Muscle layer of colon (tissue), 2 donors: ENCODE measurements at regions not wholly inside any gene's neighbourhood (a gene's known extent, or its start where the extent isn't known, plus 50 kb on each side); places are given as distances from the start of the nearest gene placed in this dataset.
"Not testable (repeated sequence)": the region's sequence is repeated elsewhere in the genome, so short reads cannot be mapped to it uniquely, and the experiment has no call there.

Experiments
- H3K27ac ChIP-seq: one replicate; pipeline ENCODE4 v1.7.0; 2013; ENCODE audit warnings: low read depth, mild to moderate bottlenecking, low read length, moderate library complexity
- H3K27me3 ChIP-seq, 2 donors: one replicate each; pipeline ENCODE4 v1.7.0; 2013; ENCODE audit warnings: low read length in 2 of 2, mild to moderate bottlenecking in 2 of 2; ENCODE audit not compliant: insufficient read depth in 2 of 2, control insufficient read depth in 1 of 2
- H3K36me3 ChIP-seq: one replicate; pipeline ENCODE4 v1.7.0; 2013; ENCODE audit warnings: mild to moderate bottlenecking, low read length; ENCODE audit not compliant: insufficient read depth
- H3K4me1 ChIP-seq: one replicate; pipeline ENCODE4 v1.7.0; 2013; ENCODE audit warnings: mild to moderate bottlenecking, low read length; ENCODE audit not compliant: insufficient read depth
- H3K4me3 ChIP-seq, 2 donors: one replicate each; pipeline ENCODE4 v1.7.0; 2013; ENCODE audit warnings: low read length in 2 of 2, low read depth in 1 of 2, mild to moderate bottlenecking in 1 of 2, moderate library complexity in 1 of 2
- H3K9ac ChIP-seq: one replicate; pipeline ENCODE4 v1.7.0; 2013; ENCODE audit warnings: low read length
- H3K9me3 ChIP-seq: one replicate; pipeline ENCODE4 v1.7.0; 2013; ENCODE audit warnings: mild to moderate bottlenecking, low read length
- donor health status: abdominal sarcoma.
- donor health status: Adenocarcinoma of cecum.

- not testable (repeated sequence) for H3K27me3 ChIP-seq, H3K9me3 ChIP-seq, H3K36me3 ChIP-seq, H3K4me1 ChIP-seq, H3K4me3 ChIP-seq, H3K27ac ChIP-seq, H3K9ac ChIP-seq
These were observed 64.4 kb upstream of the APOD start for GRCh38 chr3:195647912-195648702.

- not testable (repeated sequence) for H3K4me1 ChIP-seq, H3K27ac ChIP-seq, H3K36me3 ChIP-seq, H3K9me3 ChIP-seq, H3K4me3 ChIP-seq, H3K9ac ChIP-seq, H3K27me3 ChIP-seq
These were observed 62.1 kb upstream of the APOD start for GRCh38 chr3:195645872-195646271.

GRCh38 chr3:195643245-195643644 is 59.5 kb upstream of the APOD start:
- not testable (repeated sequence) for H3K27me3 ChIP-seq, H3K4me1 ChIP-seq, H3K27ac ChIP-seq, H3K36me3 ChIP-seq, H3K9ac ChIP-seq, H3K4me3 ChIP-seq, H3K9me3 ChIP-seq

GRCh38 chr3:195642311-195642710 is 58.6 kb upstream of the APOD start:
- not testable (repeated sequence) for H3K4me1 ChIP-seq, H3K36me3 ChIP-seq, H3K9me3 ChIP-seq, H3K27me3 ChIP-seq, H3K27ac ChIP-seq, H3K4me3 ChIP-seq, H3K9ac ChIP-seq

GRCh38 chr3:195638456-195638855 is 54.7 kb upstream of the APOD start:
- not testable (repeated sequence) for H3K4me1 ChIP-seq, H3K36me3 ChIP-seq, H3K9me3 ChIP-seq, H3K27ac ChIP-seq, H3K27me3 ChIP-seq, H3K9ac ChIP-seq, H3K4me3 ChIP-seq

GRCh38 chr3:195637473-195638233 is 53.9 kb upstream of the APOD start:
- not testable (repeated sequence) for H3K27ac ChIP-seq, H3K9ac ChIP-seq, H3K9me3 ChIP-seq, H3K27me3 ChIP-seq, H3K4me1 ChIP-seq, H3K36me3 ChIP-seq, H3K4me3 ChIP-seq

GRCh38 chr3:195637011-195637410 is 53.3 kb upstream of the APOD start:
- H3K4me1 ChIP-seq, H3K9me3 ChIP-seq, H3K36me3 ChIP-seq, H3K27me3 ChIP-seq, H3K9ac ChIP-seq, H3K27ac ChIP-seq, H3K4me3 ChIP-seq: not testable (repeated sequence)

- H3K9ac ChIP-seq, H3K9me3 ChIP-seq, H3K27me3 ChIP-seq, H3K36me3 ChIP-seq, H3K27ac ChIP-seq, H3K4me3 ChIP-seq, H3K4me1 ChIP-seq: not testable (repeated sequence)
These were observed 52.4 kb upstream of the APOD start for GRCh38 chr3:195635898-195636685.

GRCh38 chr3:195635262-195635873 is 51.6 kb upstream of the APOD start:
- not testable (repeated sequence) for H3K4me3 ChIP-seq, H3K9ac ChIP-seq, H3K27ac ChIP-seq, H3K27me3 ChIP-seq, H3K4me1 ChIP-seq, H3K36me3 ChIP-seq, H3K9me3 ChIP-seq

- H3K9ac ChIP-seq, H3K27me3 ChIP-seq, H3K9me3 ChIP-seq, H3K4me1 ChIP-seq, H3K36me3 ChIP-seq: not testable (repeated sequence)
- peak overlapping the region in 1 of 2 donors; percentile 35 for H3K4me3 ChIP-seq
- peak overlapping the region; percentile 56 for H3K27ac ChIP-seq
These were observed 50.9 kb upstream of the APOD start for GRCh38 chr3:195634426-195635261.
